ENCODE measurements at regions not wholly inside any gene's neighbourhood (a gene's known extent, or its start where the extent isn't known, plus 50 kb on each side); places are given as distances from the start of the nearest gene placed in this dataset.

DNA sequence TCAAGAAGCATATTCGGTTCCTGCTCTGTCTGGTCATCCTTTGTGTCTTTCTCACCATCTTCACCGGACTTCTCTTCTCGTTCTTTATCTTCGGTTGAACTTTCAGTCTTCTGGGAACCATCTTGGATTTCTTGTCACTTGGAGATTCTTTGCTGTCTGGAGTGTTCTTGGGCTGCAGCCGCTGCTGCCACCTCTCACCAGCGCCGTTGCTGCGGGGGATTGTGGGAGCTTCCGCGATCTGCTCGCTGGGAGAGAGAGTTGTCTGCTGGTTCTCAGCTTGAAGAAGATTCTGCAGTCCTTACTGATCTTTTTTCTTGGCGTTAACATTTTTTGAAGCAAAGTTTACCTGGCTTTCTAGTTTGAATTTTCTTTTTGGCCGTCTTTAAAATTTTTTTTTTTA is 1165.2 kb upstream of the PRMT6 start:
- TF ChIP-seq, protein P1, sequence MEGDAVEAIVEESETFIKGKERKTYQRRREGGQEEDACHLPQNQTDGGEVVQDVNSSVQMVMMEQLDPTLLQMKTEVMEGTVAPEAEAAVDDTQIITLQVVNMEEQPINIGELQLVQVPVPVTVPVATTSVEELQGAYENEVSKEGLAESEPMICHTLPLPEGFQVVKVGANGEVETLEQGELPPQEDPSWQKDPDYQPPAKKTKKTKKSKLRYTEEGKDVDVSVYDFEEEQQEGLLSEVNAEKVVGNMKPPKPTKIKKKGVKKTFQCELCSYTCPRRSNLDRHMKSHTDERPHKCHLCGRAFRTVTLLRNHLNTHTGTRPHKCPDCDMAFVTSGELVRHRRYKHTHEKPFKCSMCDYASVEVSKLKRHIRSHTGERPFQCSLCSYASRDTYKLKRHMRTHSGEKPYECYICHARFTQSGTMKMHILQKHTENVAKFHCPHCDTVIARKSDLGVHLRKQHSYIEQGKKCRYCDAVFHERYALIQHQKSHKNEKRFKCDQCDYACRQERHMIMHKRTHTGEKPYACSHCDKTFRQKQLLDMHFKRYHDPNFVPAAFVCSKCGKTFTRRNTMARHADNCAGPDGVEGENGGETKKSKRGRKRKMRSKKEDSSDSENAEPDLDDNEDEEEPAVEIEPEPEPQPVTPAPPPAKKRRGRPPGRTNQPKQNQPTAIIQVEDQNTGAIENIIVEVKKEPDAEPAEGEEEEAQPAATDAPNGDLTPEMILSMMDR (IDR thresholded peaks at IDR 0.05), result no peak
- Histone ChIP-seq H3K9me3 (peaks cover 0 to 7% of the 10 kb centered on the region in 2 donors), H3K27ac (no peak overlapping the region), H3K4me1 (no peaks in the 10 kb centered on the region), H3K27me3 (no peaks in the 10 kb centered on the region), H3K4me3 (no peak overlapping the region), H3K36me3 (no peaks in the 10 kb centered on the region)
- no peak for DNase-seq (ENCODE audit: low spot score)

DNA sequence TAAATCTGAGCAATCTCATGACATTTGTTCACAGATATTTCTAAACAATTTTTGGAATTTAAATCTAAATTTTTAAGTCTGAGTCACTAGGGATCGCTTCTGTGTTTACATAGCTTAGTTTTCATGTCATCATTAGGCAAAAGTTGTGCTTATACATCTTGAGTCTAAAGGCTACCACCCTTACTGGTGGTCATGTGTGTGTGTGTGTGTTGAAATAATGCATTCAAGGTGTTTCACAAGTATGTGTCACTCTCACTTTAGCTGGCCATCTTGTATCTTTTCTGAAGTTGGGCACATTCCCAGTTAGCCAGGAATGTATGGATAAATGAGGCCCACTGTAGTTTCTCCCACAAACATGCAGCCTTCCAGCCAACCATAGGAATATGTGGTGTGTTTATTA is 1162.5 kb upstream of the PRMT6 start:
- H3K36me3 ChIP-seq, result no peaks in the 10 kb centered on the region
- no peaks in the 10 kb centered on the region for H3K27me3 ChIP-seq
- H3K4me1 ChIP-seq, result no peaks in the 10 kb centered on the region
- no peak overlapping the region for H3K4me3 ChIP-seq
- no peak for DNase-seq (ENCODE audit: low spot score)
- H3K9me3 ChIP-seq, result peaks cover 0 to 15% of the 10 kb centered on the region in 2 donors
- no peak overlapping the region for H3K27ac ChIP-seq
- TF ChIP-seq, protein P1 (IDR thresholded peaks at IDR 0.05), result no peak

DNA sequence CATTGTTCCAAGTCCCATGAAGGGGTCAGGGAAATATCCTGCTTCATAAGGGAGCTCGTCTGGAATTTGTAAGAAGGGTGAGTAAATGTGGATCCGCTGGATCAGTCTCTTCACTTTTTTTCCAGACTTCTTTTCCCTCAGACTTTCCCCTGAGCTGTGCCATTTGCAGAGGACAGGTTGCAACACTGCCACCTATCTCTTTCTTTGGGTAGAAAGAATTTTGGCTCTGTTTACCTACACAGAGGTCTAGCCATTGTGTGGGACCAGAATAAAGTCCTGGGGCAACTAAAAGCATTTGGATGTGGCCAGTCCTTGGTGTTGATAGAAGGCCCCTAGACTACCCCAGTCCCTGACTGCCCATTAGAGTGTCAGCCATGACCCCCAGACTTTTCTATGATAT is 1146.7 kb upstream of the PRMT6 start:
- Histone ChIP-seq H3K4me1 (no peaks in the 10 kb centered on the region), H3K4me3 (no peak overlapping the region), H3K9me3 (no peaks in the 10 kb centered on the region), H3K27me3 (no peaks in the 10 kb centered on the region), H3K27ac (no peak overlapping the region), H3K36me3 (no peaks in the 10 kb centered on the region)
- no peak for DNase-seq (ENCODE audit: low spot score)
- TF ChIP-seq, protein P1 (IDR thresholded peaks at IDR 0.05), result no peak

DNA sequence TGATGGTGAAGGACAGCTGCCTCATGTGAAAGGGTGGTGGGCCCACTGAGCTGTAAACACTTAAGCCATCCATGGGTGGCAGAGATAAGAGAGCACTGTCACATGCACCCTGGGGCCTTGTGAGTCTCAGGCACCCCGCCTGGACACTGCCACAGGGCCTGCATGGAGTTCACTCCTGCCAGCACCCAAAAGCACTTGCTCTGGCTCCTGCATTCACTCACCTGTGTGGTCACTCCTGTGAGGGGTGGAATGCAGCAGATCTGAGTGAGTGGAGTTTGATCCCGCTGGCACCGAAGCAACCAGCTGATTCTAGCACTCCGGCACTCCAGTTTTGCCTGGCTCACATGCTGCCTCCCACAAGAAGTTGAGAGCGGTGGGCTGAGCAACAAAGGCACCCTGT is 1142.1 kb upstream of the PRMT6 start:
- H3K36me3 ChIP-seq, result no peaks in the 10 kb centered on the region
- H3K4me3 ChIP-seq, result no peak overlapping the region
- DNase-seq (ENCODE audit: low spot score), result no peak
- no peaks in the 10 kb centered on the region for H3K4me1 ChIP-seq
- no peaks in the 10 kb centered on the region for H3K27me3 ChIP-seq
- no peak overlapping the region for H3K27ac ChIP-seq
- TF ChIP-seq, protein P1 (IDR thresholded peaks at IDR 0.05), result no peak
- no peaks in the 10 kb centered on the region for H3K9me3 ChIP-seq

DNA sequence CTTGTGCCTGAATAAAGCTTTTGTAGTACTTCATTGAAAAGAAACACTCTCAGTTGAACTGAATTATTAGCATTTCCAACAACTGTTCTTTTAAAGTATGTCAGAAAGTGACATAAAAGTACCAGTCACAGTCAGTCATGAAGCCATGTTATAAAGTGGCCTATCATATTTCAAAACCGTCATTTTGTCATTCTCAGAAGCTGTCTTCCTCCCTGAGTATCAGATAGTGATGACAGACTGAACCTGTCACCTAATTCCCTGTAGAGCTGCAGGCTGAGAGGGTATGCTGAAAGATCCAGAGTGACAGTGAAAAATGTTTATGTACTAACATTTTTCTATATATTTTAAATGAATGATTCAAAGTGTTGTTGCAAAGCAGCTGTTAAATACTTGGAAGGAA is 1121.7 kb upstream of the PRMT6 start:
- DNase-seq (ENCODE audit: low spot score), result no peak
- no peaks in the 10 kb centered on the region for H3K4me1 ChIP-seq
- TF ChIP-seq, protein P1 (IDR thresholded peaks at IDR 0.05), result no peak
- no peak overlapping the region for H3K27ac ChIP-seq
- H3K27me3 ChIP-seq, result no peaks in the 10 kb centered on the region
- H3K36me3 ChIP-seq, result no peaks in the 10 kb centered on the region
- H3K4me3 ChIP-seq, result no peak overlapping the region
- H3K9me3 ChIP-seq, result no peaks in the 10 kb centered on the region

DNA sequence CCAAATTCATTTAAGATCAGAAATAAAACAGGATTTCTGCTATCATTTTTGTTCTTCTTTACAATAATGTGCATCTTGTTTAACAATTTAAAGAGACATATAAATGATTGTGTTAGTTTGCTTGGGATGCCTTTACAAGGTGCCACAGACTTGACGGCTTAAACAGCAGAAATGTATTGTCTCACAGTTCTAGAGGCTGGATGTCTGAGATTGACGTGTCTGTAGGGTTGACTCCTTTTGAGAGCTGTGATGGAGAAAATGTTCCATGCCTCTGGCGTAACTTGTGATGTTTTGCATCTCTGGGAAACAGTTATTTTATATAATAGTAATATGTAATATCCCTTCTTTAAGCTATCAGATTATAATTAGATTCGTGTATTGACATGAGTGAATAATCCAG is 1091.6 kb upstream of the PRMT6 start:
- Histone ChIP-seq H3K36me3 (no peaks in the 10 kb centered on the region), H3K27ac (no peak overlapping the region), H3K4me3 (no peak overlapping the region), H3K4me1 (no peaks in the 10 kb centered on the region), H3K27me3 (no peaks in the 10 kb centered on the region), H3K9me3 (no peaks in the 10 kb centered on the region)
- no peak for DNase-seq (ENCODE audit: low spot score)
- TF ChIP-seq, protein P1 (IDR thresholded peaks at IDR 0.05), result no peak

Data from right atrium auricular region (tissue), 2 donors.